LHCN-M2 (cell line): ENCODE measurements at regions not wholly inside any gene's neighbourhood (a gene's known extent, or its start where the extent isn't known, plus 50 kb on each side); places are given as distances from the start of the nearest gene placed in this dataset.

Source experiments
- DNase-seq: peaks from one replicate; pipeline ENCODE4 v3.0.0-alpha.2; 2012; ENCODE audit warnings: low read depth

GRCh38 chr5:104267320-104268015 is 704.9 kb upstream of the NUDT12 start:
- DNase-seq: peak; percentile 6

GRCh38 chr5:104266161-104266560 is 703.6 kb upstream of the NUDT12 start:
- DNase-seq: peak; percentile 56

GRCh38 chr5:104265531-104266140 is 703.0 kb upstream of the NUDT12 start:
- peak; percentile 4 for DNase-seq

DNA sequence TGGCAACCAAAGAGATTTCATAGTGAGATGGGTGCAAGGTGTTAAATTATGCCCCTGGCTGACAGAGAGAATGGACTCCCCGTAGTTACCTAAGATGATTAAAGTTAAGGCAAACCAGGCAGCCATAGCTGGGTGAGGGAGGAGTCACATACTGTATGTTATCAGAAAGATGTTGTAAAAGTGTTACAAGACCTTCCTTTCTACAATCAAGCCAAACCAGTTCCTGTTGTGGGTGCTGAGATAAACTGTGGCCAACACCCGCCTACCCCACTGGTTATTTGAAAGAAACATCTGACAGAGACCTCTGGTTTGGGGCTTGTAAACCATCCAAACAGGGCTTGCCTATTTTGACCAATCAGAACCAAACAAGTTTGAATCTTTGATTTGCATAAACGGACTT is 684.7 kb upstream of the NUDT12 start:
- DNase-seq: no peak

DNA sequence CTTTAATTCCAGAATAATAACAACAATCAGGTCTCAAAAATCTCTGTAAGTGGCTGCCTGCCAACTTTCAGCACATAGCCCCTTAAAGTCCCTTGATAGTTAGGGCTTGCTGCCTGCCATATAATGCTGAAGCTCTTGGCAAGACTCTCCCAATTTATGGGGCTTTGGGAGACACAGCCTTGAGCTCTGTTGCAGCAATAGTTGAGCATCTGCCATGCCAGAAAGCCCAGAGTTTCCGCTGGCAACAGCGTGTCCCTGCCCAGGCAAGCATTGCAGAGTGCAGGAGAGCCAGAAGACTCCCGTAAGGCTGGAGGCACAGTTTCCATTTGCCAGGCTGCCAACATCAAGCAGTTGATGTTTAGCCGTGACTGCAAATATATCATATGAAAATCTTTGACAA is 678.5 kb upstream of the NUDT12 start:
- peak; percentile 15 for DNase-seq

- no peak for DNase-seq
Observed at GRCh38 chr5:104237586-104237985, 675.0 kb upstream of the NUDT12 start.

GRCh38 chr5:104223885-104224773 is 661.5 kb upstream of the NUDT12 start:
- no peak for DNase-seq

DNA sequence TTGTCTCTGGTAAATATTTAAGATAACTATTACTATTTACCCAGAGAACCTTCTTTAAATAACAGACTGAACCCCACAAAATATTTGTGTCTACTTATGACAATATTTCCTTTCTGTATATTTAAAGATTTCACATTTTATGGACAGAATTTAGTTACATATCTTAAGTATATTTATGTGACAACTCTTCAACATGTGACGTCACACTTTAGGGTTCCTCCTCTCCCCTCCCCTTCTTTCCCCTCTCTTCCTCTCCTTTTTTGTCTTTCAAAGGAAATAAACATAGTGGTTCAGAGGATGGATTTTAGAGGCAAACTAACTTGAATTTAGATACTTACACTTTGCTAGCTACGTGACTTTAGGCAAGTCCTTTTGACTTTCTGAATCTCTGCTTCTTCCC is 655.6 kb upstream of the NUDT12 start:
- DNase-seq: no peak

DNA sequence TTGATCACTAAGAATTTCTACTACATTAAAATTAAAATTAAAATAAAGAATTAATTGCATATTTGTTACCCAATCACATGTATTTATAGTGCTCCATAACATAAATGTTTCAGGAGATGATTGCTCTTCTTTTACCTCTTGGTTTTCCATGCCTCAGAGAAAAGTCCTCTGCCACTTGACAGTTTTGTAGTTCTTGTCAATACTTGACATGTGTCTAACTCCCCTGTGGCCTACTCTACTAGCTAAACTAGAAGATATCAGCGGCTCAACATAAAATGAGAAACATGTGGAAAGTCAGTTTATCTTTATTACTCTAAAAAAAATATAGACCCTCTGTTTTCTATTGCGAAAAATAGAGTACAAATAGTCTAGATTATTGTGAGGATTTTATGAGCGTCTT is 650.6 kb upstream of the NUDT12 start:
- no peak for DNase-seq

- peak; percentile 13 for DNase-seq
Observed at GRCh38 chr5:104199771-104200170, 637.2 kb upstream of the NUDT12 start.

DNA sequence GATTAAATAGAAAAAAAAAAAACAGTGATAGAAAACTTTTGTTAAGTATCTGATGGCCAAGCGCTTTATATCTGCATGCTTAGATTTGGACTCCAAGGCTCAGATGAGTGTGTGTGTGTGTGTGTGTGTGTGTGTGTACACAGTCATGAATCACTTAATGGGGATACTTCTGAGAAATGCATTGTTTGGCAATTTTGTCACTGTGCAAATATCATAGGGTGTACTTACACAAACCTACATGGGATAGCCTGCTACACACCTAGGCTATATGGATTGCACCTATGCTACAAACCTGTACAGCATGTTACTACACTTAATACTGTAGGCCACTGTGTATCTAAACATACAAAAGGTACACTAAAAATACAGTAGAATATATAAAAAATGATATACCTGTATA is 635.6 kb upstream of the NUDT12 start:
- no peak for DNase-seq

DNA sequence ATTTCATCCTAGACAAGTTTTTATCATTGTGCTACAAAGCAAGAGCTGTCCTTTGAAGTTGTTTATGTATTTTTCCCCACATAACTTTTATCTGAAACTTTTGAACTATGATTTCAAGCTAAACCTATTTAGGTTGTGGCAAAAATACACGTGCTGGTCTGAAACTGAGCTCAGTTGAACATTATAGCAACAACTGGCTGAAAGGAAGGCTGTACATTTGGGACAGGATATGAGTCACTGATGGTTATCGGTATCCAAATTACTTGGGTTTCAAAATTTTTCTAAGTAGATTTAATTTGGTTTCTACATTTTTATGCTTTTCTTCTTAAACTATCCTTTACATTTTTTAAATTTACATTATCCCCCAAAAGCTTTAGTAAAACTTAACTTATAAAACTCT is 627.3 kb upstream of the NUDT12 start:
- DNase-seq: peak; percentile 67

DNA sequence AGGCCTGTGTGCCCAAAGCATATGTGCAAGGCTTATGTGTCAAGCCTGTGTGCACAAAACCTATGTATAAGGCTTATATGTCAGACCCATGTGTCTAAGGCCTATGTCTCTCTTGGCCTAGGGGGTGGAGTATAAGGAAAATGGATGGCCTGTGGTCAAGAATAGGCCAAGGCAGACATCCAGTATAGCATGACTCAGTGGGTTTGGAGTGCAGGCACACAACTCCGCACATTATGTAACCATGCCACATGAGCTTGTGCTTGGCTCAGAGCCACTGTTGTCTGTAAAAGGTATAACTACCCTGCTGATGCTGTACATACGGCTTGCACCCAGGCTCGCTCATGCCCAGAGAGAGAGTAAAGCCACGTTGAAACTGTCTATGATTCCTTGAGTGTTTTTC is 626.4 kb upstream of the NUDT12 start:
- DNase-seq: peak; percentile 44

DNA sequence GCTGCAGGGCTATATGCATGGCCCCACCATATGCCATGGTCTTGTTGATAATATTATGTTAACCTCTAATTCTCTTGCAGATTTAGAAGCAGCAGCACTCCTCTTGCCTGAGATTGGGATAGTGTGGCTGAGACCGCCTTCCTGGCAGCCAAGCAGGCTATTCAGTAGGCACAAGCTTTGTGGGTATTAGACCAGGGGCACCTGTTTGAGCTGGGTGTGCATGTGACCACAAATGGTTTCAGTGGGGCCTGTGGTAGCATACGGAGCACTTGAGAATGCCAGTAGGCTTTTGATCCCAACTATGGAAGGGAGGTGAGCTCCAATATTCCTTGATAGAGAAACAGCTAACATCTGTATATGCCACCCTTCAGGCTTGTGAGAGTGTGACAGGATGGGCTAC is 625.1 kb upstream of the NUDT12 start:
- no peak for DNase-seq

DNA sequence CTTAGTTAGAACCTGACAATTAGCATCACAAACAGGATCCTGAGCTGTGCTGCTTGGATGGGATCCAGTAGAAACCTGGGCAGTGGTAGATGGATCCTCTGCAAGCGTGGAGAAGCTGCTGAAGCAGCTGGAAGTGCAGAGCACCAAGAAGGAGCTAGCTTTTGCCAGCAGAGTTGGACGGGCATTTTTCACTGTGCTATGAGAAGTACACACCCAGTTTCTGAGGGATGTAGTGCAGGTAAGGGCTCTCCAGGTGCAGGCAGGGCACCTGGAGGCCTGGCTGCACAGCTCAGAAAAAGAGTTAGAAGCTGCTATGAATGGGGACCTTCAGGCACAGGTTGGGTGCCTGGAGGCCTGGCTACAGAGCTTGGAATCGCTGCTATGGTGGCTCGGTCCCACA is 623.9 kb upstream of the NUDT12 start:
- DNase-seq: no peak

GRCh38 chr5:104186100-104186499 is 623.5 kb upstream of the NUDT12 start:
- peak; percentile 41 for DNase-seq

GRCh38 chr5:104184264-104184663 is 621.7 kb upstream of the NUDT12 start:
- DNase-seq: no peak

- peak; percentile 66 for DNase-seq
Observed at GRCh38 chr5:104178829-104179456, 616.4 kb upstream of the NUDT12 start.

GRCh38 chr5:104178066-104178465 is 615.5 kb upstream of the NUDT12 start:
- DNase-seq: no peak

- DNase-seq: no peak
Observed at GRCh38 chr5:104177651-104178050, 615.1 kb upstream of the NUDT12 start.

DNA sequence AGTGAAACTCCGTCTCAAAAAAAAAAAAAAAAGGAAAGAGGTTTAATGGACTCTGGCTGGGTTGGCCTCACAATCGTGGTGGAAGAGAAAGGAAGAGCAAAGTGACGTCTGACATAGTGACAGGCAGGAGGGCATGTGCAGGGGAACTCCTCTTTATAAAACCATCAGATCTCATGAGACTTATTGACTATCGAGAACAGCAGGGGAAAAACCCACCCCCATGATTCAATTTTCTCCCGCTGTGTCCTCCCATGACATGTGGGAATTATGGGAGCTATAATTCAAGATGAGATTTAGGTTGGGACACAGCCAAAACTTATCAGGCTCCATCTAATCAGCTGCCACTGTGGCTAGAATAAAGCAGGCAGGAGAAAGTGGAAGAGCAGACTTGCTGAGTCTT is 610.4 kb upstream of the NUDT12 start:
- DNase-seq: no peak
